Brain microvascular endothelial cell (primary cell): ENCODE measurements at regions not wholly inside any gene's neighbourhood (a gene's known extent, or its start where the extent isn't known, plus 50 kb on each side); places are given as distances from the start of the nearest gene placed in this dataset.

Source experiments
- DNase-seq: peaks from one replicate; pipeline ENCODE4 v3.0.0-alpha.2; 2020
- H3K27ac ChIP-seq: fragments of 250-450 bp; sonication (Bioruptor Pico); 2 replicates; pipeline ENCODE4 v1.5.1; 2020; ENCODE audit warnings: mild to moderate bottlenecking, moderate library complexity
- H3K27me3 ChIP-seq: fragments of 250-450 bp; sonication (Bioruptor Pico); replicated peaks from 2 replicates; pipeline ENCODE4 v1.5.1; 2020; ENCODE audit warnings: mild to moderate bottlenecking
- H3K36me3 ChIP-seq: fragments of 250-450 bp; sonication (Bioruptor Pico); replicated peaks from 2 replicates; pipeline ENCODE4 v1.5.1; 2020; ENCODE audit warnings: mild to moderate bottlenecking
- H3K4me3 ChIP-seq: 2 replicates; pipeline ENCODE4 v1.5.1; 2011; ENCODE audit warnings: low read depth, mild to moderate bottlenecking, control low read depth, low read length, moderate library complexity
- in situ Hi-C: cut with HindIII; loops from 2 replicates; pipeline ENCODE4 v1.10.0; 2017; ENCODE audit warnings: low sequenced_read_pairs, low pct_ligation_motif_present
- TF ChIP-seq, protein P1 (sequence below): IDR thresholded peaks from 2 replicates; pipeline ENCODE4 v1.5.1; 2011; ENCODE audit warnings: low read depth, mild to moderate bottlenecking, moderate library complexity, low read length, control low read depth, inconsistent platforms; ENCODE audit errors: missing control alignments

DNA sequence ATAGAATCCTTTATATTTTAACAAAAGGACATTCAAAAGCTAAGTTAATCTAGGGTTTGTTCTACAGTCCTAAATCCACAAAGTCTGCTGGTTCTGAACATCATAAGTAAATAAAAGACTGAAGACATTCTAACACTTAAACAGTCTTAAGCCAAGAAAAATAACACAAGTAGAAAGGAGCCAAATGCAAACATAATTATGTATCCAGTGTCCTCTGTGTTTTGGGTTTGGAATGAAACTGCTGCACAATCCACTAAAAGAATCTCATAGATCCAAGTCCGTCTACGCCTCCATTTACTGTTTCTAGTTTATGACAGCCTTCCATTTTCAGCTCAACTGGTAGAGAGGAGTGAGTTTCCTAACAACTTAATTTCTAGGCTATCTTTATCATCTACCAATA, 623.6 kb upstream of the FZD8 start:
- Histone ChIP-seq H3K4me3 (no peak overlapping the region), H3K27ac (no peak overlapping the region), H3K36me3 (no peaks in the 10 kb centered on the region), H3K27me3 (no peaks in the 10 kb centered on the region)
- no peak for DNase-seq
- TF ChIP-seq, protein P1, sequence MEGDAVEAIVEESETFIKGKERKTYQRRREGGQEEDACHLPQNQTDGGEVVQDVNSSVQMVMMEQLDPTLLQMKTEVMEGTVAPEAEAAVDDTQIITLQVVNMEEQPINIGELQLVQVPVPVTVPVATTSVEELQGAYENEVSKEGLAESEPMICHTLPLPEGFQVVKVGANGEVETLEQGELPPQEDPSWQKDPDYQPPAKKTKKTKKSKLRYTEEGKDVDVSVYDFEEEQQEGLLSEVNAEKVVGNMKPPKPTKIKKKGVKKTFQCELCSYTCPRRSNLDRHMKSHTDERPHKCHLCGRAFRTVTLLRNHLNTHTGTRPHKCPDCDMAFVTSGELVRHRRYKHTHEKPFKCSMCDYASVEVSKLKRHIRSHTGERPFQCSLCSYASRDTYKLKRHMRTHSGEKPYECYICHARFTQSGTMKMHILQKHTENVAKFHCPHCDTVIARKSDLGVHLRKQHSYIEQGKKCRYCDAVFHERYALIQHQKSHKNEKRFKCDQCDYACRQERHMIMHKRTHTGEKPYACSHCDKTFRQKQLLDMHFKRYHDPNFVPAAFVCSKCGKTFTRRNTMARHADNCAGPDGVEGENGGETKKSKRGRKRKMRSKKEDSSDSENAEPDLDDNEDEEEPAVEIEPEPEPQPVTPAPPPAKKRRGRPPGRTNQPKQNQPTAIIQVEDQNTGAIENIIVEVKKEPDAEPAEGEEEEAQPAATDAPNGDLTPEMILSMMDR, result no peak
- in situ Hi-C loops, result no loop called here

DNA sequence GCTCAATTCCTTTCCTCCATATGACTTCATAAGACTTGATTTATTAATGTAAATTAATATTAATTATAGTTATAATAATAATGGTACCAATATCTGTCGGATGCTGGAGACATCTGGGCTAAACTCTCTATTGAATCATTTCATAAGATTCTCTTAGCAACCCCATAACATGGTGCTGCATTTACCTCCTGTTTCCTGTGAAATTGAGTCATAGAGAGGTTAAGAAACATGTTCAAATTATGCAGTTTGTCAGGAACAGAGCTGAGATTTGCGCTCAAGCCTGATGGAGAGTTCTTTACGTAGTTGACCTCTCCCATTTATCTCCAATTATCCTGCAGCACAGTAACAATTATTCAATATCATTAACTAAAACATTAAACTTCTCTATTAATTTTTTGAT, 621.8 kb upstream of the FZD8 start:
- Histone ChIP-seq H3K27ac (no peak overlapping the region), H3K27me3 (no peaks in the 10 kb centered on the region), H3K36me3 (no peaks in the 10 kb centered on the region), H3K4me3 (no peak overlapping the region)
- in situ Hi-C loops, result no loop called here
- no peak for DNase-seq
- TF ChIP-seq, protein P1, result no peak

DNA sequence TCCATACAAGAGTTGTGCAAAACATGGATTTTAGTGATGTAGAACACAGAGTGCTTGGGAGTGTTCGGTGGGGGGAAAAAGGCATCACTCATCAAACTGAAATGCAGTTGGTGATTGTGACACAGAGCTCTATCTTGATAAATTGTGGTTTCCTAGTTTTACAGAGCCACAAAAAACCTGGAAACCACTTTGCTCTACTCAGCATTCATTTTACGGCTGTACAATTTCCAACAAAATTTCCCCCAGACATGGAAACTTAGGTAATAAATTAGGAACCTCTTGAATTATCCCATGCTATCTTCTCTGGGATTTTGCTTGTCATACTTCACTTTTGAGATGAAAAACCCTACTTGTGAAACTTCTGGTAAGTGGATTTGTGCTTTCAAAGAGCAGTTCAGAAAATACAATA, 614.9 kb upstream of the FZD8 start:
- DNase-seq, result peak; percentile 76
- Histone ChIP-seq H3K4me3 (no peak overlapping the region), H3K36me3 (no peaks in the 10 kb centered on the region), H3K27me3 (no peaks in the 10 kb centered on the region), H3K27ac (no peak overlapping the region)
- in situ Hi-C loops, result no loop called here
- TF ChIP-seq, protein P1, result no peak

DNA sequence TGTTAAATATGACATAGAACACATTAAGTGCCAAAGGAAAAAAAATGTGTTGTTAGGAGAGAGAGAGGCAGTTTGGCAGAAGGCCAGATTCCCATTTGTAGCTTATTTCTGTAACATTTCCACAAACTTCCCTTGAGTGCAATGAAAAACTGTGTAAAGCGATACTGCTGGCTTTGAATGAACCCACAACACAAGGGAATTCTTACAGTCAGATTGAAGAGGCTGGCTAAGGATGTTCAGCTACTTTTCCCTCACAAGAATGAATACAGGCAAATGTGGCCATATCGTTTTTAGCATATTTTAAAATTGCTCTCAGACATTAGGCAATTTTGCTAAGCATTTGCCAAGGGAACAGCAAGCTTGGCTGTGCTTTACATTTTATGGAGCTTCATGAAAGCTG, 614.1 kb upstream of the FZD8 start:
- Histone ChIP-seq H3K27me3 (no peaks in the 10 kb centered on the region), H3K27ac (no peak overlapping the region), H3K36me3 (no peaks in the 10 kb centered on the region), H3K4me3 (no peak overlapping the region)
- no peak for DNase-seq
- TF ChIP-seq, protein P1, result no peak
- in situ Hi-C loops, result no loop called here

DNA sequence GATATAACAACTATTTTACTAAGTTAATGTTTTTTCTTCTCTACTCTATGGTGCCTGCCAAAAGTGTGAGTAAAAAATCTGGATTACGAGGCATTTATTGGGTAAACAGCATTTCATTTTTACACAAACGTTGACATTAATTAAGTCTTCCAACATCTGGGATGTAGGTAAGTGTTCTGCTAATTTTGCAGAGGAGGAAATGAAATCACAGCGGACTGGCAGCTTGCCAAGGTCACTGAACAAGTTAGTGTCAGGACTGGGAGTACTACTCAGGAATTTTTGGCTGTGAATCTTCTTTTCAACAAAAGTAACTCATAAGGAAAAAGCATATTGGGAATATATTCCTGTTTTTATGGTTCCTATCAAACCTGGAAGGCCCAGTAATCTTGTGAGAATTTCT, 612.1 kb upstream of the FZD8 start:
- in situ Hi-C loops, result no loop called here
- Histone ChIP-seq H3K27me3 (no peaks in the 10 kb centered on the region), H3K4me3 (no peak overlapping the region), H3K36me3 (no peaks in the 10 kb centered on the region), H3K27ac (no peak overlapping the region)
- no peak for DNase-seq
- TF ChIP-seq, protein P1, result no peak

DNA sequence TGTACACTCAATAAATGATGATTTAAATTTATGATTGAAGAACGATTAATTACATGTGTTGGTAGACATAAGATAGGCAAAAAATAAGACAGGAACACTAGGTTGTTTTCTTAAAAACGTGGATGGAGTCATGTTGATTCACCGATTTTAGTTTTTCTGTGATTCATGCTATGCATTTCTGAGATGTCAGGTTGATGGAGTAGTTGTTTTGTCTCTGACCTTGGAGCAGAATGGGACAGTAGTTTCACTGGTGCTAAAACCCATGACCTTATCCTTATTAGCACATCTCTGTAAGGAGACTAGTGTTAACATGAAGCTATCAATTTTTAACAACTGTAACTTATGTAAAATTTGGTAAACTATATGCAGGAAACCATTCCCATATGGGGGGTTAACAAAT, 611.6 kb upstream of the FZD8 start:
- Histone ChIP-seq H3K27ac (no peak overlapping the region), H3K27me3 (no peaks in the 10 kb centered on the region), H3K36me3 (no peaks in the 10 kb centered on the region), H3K4me3 (no peak overlapping the region)
- TF ChIP-seq, protein P1, result no peak
- DNase-seq, result no peak
- in situ Hi-C loops, result no loop called here
